ENCODE measurements at regions not wholly inside any gene's neighbourhood (a gene's known extent, or its start where the extent isn't known, plus 50 kb on each side); places are given as distances from the start of the nearest gene placed in this dataset.

DNA sequence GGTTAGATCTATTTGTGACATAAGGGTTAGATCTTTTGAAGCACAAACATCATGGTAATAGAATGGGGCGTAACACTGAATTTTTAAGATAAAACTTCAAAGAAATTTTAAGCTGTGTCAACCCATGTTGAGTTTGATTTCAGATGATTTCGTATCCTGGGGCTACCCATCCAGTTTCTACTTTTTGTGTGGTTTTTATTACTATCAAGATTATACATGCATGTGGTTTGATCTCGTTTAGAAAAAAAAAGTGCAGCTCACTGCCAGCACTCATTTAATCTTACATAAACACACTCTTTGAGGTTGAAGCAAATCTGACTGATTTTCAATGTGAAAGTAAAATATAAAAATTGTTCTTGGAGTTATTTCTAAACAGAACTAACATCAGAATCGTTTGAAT is 140.8 kb upstream of the GRB10 start:
- Histone ChIP-seq H3K27ac (no peak overlapping the region), H3K4me3 (replicated peaks in 1 of 3) (no peak overlapping the region), H3K27me3 (no peaks in the 10 kb centered on the region), H3K4me1 (no peaks in the 10 kb centered on the region), H3K9me3 (no peaks in the 10 kb centered on the region), H3K36me3 (no peaks in the 10 kb centered on the region)
- 67 to 77% methylated on average over 4 of the region's 4 CpGs for WGBS, 2 donors
- no peak for TF ChIP-seq POLR2A (IDR thresholded peaks at IDR 0.05)
- TF ChIP-seq, protein P1, sequence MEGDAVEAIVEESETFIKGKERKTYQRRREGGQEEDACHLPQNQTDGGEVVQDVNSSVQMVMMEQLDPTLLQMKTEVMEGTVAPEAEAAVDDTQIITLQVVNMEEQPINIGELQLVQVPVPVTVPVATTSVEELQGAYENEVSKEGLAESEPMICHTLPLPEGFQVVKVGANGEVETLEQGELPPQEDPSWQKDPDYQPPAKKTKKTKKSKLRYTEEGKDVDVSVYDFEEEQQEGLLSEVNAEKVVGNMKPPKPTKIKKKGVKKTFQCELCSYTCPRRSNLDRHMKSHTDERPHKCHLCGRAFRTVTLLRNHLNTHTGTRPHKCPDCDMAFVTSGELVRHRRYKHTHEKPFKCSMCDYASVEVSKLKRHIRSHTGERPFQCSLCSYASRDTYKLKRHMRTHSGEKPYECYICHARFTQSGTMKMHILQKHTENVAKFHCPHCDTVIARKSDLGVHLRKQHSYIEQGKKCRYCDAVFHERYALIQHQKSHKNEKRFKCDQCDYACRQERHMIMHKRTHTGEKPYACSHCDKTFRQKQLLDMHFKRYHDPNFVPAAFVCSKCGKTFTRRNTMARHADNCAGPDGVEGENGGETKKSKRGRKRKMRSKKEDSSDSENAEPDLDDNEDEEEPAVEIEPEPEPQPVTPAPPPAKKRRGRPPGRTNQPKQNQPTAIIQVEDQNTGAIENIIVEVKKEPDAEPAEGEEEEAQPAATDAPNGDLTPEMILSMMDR (IDR thresholded peaks at IDR 0.05): no peak
- DNase-seq: no peak
- intact Hi-C loops (cut with DNase I): no loop called here

DNA sequence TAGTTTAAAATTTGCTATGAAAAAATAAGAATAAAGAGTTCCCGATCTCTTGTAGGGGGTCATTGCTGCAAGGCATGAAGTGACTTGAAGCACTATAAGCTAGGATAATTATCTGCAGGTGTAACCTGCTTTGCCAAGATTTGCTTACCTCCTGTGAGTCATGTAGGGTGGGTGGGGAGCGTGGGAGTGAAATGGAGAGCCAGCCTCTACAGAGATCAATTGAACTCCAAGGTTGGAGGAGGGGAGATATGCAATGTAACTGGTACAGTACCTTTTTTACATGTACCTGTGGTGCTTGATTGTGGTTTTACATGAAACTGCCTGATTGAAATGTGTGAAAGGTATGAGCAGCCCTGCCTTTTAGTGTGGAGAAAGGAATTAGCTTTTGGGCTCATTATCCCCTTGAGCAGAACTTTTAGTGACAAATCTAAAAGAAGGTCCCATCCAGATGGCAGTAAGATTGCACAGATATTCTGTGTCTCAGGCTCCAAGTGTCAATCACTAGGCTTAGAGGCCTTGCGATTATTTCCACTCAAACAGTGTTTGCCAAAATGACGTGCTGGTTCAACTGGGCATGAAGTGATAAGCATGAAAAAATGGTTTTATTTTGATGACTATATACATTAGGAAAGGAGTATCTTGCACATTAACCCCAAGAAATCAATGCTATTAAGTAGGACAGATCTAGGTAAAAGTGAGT is 138.6 kb upstream of the GRB10 start:
- Histone ChIP-seq H3K27me3 (no peaks in the 10 kb centered on the region), H3K36me3 (no peaks in the 10 kb centered on the region), H3K4me1 (no peaks in the 10 kb centered on the region), H3K9me3 (no peaks in the 10 kb centered on the region), H3K27ac (no peak overlapping the region), H3K4me3 (replicated peaks in 1 of 3) (no peak overlapping the region)
- WGBS, 2 donors: 69 to 79% methylated on average over 4 of the region's 4 CpGs
- TF ChIP-seq, protein P1 (IDR thresholded peaks at IDR 0.05): no peak
- TF ChIP-seq POLR2A (IDR thresholded peaks at IDR 0.05): no peak
- no peak for DNase-seq
- intact Hi-C loops (cut with DNase I): no loop called here

DNA sequence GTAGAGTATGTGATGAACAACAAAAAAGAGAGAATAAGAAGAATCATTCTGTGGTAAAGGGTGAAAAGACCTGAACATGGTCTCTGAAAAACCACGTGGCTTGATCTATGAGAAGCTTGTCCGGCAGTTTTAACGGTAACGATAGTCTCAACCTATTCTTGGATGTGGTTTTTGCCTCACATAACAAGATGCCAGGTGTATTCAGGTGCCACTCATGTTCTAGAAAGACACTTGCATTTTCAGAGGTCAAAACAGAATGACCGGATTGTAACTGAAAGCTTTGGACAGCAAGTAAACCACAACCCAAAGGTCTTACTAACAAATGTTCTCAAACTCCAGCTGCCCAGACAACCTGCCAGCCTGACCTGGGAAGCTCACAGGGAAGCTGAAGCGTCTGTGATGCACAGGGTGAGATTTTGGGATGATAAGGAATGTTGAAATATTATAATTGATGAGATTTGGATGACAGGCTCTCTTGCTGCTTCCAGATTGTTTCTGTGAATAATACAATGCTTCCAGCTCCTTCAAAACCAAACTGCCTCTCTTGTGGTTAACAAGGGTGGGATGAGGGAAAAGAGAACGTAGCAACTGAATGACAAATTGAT is 137.4 kb upstream of the GRB10 start:
- 64 to 75% methylated on average over 7 of the region's 7 CpGs for WGBS, 2 donors
- no peak for DNase-seq
- no peak overlapping the region for H3K27ac ChIP-seq
- H3K27me3 ChIP-seq: no peaks in the 10 kb centered on the region
- H3K9me3 ChIP-seq: no peaks in the 10 kb centered on the region
- H3K4me3 ChIP-seq (replicated peaks in 1 of 3): no peak overlapping the region
- no peaks in the 10 kb centered on the region for H3K4me1 ChIP-seq
- TF ChIP-seq, protein P1 (IDR thresholded peaks at IDR 0.05): no peak
- TF ChIP-seq POLR2A (IDR thresholded peaks at IDR 0.05): no peak
- intact Hi-C loops (cut with DNase I): no loop called here
- no peaks in the 10 kb centered on the region for H3K36me3 ChIP-seq

DNA sequence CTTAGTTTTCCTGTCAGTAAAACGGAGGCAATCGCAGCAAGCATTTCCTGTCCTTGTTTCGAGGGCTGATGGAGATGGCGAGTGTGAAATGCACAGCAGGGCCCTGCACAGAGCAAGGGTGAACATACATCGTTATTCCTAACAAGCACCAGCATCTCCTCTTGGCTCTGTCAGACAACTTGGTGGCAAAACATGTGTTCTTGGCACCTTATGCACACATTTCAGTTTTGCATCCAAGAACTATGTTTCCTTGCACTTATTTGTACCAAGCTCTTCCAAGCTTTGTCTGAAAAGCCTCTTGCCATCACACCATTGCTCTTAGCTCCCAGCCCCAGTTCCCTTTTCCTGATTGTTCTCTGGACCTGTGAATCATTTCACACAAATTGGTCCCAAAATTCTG is 132.9 kb upstream of the GRB10 start:
- Histone ChIP-seq H3K27me3 (no peaks in the 10 kb centered on the region), H3K9me3 (no peaks in the 10 kb centered on the region), H3K4me3 (replicated peaks in 1 of 3) (no peak overlapping the region), H3K36me3 (no peaks in the 10 kb centered on the region), H3K4me1 (no peaks in the 10 kb centered on the region), H3K27ac (no peak overlapping the region)
- intact Hi-C loops (cut with DNase I): no loop called here
- TF ChIP-seq, protein P1 (IDR thresholded peaks at IDR 0.05): no peak
- TF ChIP-seq POLR2A (IDR thresholded peaks at IDR 0.05): no peak
- DNase-seq: no peak
- WGBS, 2 donors: 73% methylated on average over 5 of the region's 5 CpGs

DNA sequence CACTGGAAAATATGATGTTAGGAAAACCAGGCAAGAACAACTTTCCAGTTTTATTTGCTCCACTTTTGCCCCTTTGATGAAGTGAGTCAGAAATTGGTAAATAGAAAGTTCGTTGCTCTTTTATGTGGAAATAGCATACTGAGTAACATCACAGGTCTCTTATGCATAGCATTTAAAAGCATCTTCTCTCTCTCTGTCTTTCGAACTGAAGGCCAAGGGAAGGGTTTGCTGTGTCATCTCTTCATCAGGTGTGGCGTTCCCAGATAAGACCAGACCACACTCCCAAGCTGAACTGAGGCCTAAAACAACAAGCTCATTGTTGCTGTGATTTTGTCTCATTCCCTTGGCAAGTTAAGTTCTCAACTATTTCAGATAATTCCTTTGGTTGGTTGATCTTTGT is 131.8 kb upstream of the GRB10 start:
- TF ChIP-seq POLR2A (IDR thresholded peaks at IDR 0.05): no peak
- TF ChIP-seq, protein P1 (IDR thresholded peaks at IDR 0.05): no peak
- DNase-seq: no peak
- intact Hi-C loops (cut with DNase I): no loop called here
- H3K4me3 ChIP-seq (replicated peaks in 1 of 3): no peak overlapping the region
- H3K27me3 ChIP-seq: no peaks in the 10 kb centered on the region
- no peak overlapping the region for H3K27ac ChIP-seq
- no peaks in the 10 kb centered on the region for H3K36me3 ChIP-seq
- 59 to 61% methylated on average over 3 of the region's 3 CpGs for WGBS, 2 donors
- H3K4me1 ChIP-seq: no peaks in the 10 kb centered on the region
- H3K9me3 ChIP-seq: no peaks in the 10 kb centered on the region

All from thyroid gland (tissue), 4 donors.